Lower leg skin (tissue), 4 donors: ENCODE measurements at regions not wholly inside any gene's neighbourhood (a gene's known extent, or its start where the extent isn't known, plus 50 kb on each side); places are given as distances from the start of the nearest gene placed in this dataset.
A peak's percentile ranks its signal among the peaks of the same experiment; 100 is the strongest.
"Not testable (repeated sequence)": the region's sequence is repeated elsewhere in the genome, so short reads cannot be mapped to it uniquely, and the experiment has no call there.

ENCODE experiments used
- DNase-seq, 2 donors: peaks; one replicate each; pipeline ENCODE4 v3.0.0-alpha.2; 2019; ENCODE audit warnings: low spot score in 2 of 2
- H3K4me3 ChIP-seq: fragments of 200-600 bp; sonication (generic); 2 replicates; pipeline ENCODE4 v1.5.1; 2017; ENCODE audit warnings: mild to moderate bottlenecking, low read depth; ENCODE audit not compliant: poor library complexity, severe bottlenecking
- POLR2A ChIP-seq, 2 donors: fragments of 450-650 bp; IDR thresholded peaks; one replicate each; pipeline ENCODE4 v1.6.1; 2016 to 2017; ENCODE audit warnings: antibody characterized with exemption in 2 of 2, mild to moderate bottlenecking in 1 of 2, moderate library complexity in 1 of 2
- WGBS, 2 donors: methylation state at CpG; one replicate each; pipeline ENCODE4 v1.1.5; 2018; 5-methylcytosine and 5-hydroxymethylcytosine counted together
- intact Hi-C: fragments of 100-400 bp; cut with DNase I; formaldehyde crosslinking; loops from one replicate; pipeline ENCODE4 v1.15.0; 2023; ENCODE audit warnings: low total_unique reads
- TF ChIP-seq, protein P1 (sequence below), 3 donors: fragments of 450-650 bp; IDR thresholded peaks; one replicate each; pipeline ENCODE4 v1.5.1; 2016; ENCODE audit warnings: antibody characterized with exemption in 3 of 3, mild to moderate bottlenecking in 3 of 3, moderate library complexity in 2 of 3

DNA sequence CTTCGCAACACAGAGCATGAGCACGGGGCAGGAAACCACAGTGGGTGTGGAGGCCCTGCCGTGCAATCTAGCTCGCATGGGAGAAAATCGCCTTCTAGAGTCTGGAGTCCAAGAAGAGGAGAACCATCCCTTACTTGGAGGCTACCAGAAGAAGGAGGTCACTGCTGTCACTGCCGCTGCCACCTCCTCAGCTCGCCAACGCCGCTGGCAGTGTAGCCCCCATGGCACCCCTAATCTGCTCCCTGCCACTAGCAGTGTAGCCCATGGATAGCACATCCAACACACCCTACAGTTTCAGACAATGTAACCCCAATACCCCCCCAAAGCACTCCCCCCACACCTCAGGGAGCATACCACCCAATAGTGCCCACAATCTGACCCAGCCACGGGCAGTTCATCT, 438.0 kb upstream of the ZNF337 start:
- intact Hi-C loops, result no loop called here
- no peak overlapping the region for H3K4me3 ChIP-seq
- no peak for DNase-seq
- TF ChIP-seq, protein P1, sequence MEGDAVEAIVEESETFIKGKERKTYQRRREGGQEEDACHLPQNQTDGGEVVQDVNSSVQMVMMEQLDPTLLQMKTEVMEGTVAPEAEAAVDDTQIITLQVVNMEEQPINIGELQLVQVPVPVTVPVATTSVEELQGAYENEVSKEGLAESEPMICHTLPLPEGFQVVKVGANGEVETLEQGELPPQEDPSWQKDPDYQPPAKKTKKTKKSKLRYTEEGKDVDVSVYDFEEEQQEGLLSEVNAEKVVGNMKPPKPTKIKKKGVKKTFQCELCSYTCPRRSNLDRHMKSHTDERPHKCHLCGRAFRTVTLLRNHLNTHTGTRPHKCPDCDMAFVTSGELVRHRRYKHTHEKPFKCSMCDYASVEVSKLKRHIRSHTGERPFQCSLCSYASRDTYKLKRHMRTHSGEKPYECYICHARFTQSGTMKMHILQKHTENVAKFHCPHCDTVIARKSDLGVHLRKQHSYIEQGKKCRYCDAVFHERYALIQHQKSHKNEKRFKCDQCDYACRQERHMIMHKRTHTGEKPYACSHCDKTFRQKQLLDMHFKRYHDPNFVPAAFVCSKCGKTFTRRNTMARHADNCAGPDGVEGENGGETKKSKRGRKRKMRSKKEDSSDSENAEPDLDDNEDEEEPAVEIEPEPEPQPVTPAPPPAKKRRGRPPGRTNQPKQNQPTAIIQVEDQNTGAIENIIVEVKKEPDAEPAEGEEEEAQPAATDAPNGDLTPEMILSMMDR (IDR thresholded peaks at IDR 0.05), result no peak
- no peak for TF ChIP-seq POLR2A (IDR thresholded peaks at IDR 0.05)
- WGBS, 2 donors, result 87 to 94% methylated on average over 10 of the region's 10 CpGs

DNA sequence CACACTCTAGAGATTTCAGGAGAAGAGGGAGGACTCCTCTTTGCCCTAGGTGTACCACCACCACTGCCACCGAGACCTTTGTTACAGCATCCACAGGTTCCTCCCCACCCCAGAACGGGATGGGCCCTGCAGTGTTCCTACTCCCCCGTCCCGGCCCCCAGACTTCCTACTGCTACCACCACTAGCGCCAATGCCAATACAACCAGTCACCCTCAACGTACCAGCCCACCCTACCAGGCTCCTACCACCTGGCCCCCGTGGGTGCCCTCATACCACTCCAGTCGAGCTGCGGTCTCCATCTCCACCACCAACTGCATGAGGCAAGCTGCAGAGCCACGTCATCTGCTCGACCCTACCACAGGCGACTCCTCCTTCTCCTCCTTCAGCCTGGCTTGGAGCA, 437.1 kb upstream of the ZNF337 start:
- intact Hi-C loops, H3K4me3 ChIP-seq, DNase-seq: not testable (repeated sequence)
- WGBS, 2 donors, result 90 to 91% methylated on average over 12 of the region's 12 CpGs

DNA sequence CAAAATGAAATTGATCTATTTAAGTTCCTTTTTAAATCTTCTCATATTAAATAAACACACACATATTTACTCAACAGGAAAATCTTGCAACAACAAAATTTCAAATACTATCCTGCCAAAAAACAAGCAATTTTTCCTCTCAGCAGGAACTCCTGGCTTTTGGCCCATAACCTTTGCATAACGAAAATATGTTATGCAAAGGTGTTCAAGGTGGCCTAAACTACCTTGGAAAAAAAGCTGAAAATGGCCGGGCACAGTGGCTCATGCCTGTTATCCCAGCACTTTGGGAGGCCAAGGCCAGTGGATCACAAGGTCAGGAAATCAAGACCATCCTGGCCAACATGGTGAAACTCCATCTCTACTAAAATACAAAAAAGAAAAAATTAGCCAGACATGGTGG, 424.3 kb upstream of the ZNF337 start:
- WGBS, 2 donors, result 53 to 54% methylated on average over 2 of the region's 2 CpGs
- H3K4me3 ChIP-seq, intact Hi-C loops, DNase-seq: not testable (repeated sequence)

DNA sequence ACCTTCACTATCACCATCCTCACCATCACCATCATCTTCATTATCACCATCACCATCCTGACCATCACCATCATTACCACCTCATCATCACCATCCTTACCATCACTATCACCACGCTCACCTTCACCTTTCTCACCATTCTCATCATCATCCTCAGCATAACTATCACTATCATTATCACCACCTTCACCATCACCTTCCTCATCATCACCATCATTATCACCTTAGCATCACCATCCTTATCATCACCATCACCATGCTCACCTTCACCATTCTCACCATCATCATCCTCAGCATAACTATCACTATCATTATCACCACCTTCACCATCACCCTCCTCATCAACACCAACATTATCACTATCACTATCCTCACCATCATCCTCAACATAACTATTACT, 397.8 kb upstream of the ZNF337 start:
- WGBS, 2 donors, result 70 to 72% methylated on average over 1 of the region's 1 CpG
- DNase-seq, intact Hi-C loops, H3K4me3 ChIP-seq: not testable (repeated sequence)

DNA sequence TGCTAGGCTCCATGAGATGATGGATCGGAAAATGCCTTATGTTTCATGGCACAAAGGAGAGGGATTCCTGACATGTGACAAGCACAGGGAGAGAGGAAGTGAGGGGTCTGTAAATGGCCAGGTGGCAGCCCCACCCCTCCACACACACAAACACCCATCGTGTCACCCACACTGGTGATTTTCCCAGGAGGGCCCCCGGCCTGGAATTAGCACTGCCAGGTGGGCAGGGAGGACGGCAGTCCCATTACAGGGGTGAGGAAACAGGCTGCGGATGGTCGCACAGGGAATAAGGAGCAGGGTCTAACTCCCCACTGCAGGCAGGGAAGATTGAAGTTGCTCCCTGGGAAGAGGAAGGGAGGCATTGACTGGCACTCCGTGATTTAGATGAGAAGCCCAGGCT, 395.3 kb upstream of the ZNF337 start:
- DNase-seq, intact Hi-C loops, H3K4me3 ChIP-seq: not testable (repeated sequence)
- WGBS, 2 donors, result 84 to 87% methylated on average over 6 to 7 of the region's 7 CpGs

DNA sequence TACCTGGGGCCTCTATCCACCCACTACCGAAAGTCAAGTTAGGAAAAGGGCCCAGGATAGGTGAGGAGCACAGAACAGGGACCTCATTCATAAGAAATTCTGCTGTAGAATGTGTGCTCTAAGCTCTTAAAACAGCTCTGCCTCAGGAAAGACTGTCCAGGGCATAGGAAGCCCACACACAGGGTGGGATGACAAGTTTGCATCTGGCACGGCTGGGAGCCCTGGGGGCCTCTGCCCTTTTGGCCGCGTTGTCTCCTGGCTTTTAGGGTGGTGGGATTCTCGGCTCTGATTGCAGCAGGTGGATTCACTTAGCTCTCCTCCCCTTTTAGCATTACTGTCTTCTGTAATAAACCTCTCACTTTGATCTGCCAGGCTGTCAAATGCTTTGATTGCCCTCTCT, 389.5 kb upstream of the ZNF337 start:
- intact Hi-C loops, result not testable (repeated sequence)

DNA sequence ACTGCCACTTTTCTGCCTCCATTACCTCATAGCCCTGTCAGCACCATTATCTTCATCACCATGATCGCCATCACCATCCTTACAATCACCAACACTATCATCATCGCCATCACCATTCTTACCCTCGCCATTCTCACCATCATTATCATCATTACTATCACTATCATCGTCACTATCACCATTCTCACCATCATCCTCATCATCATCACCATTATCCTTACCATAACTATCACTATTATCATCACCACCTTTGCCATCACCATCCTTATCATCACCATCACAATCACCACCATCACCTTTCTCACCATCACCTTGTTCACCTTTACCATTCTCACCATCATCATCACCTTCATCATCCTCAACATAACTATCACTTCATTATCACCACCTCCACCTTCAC, 377.3 kb upstream of the ZNF337 start:
- H3K4me3 ChIP-seq, intact Hi-C loops, DNase-seq: not testable (repeated sequence)
- WGBS, 2 donors, result 82 to 89% methylated on average over 4 of the region's 4 CpGs
- TF ChIP-seq, protein P1 (IDR thresholded peaks at IDR 0.05), result peak in 1 of 3 donors; percentile 46

More for the DNA sequence above, 389.5 kb upstream of the ZNF337 start:
- H3K4me3 ChIP-seq, result not testable (repeated sequence)
- DNase-seq, result peak in 1 of 2 donors; percentile 57
- WGBS, 2 donors, result no CpG with 5 or more reads among the region's 5 CpGs

DNA sequence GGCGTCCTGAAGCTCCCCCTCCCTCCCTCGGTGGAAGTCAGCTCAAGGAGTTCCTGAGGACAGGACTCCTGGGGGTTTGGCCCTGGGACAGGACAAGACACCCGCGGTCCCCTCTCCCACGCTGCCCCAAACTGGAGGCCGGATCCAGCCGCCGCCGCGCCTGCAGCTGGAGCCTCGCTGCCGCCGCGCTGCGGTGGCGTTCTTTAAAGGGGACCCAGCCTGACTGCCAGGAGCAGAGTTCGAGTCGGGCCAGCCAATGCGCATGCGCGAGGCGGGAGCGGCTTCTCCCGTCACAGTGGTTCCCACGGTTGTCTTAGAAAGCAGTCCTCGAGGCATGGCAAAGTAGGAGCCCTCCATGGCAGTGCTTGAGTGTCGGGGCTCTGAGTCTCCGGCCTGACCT, 362.7 kb upstream of the ZNF337 start:
- intact Hi-C loops, DNase-seq, H3K4me3 ChIP-seq: not testable (repeated sequence)
- no CpG with 5 or more reads among the region's 28 CpGs for WGBS, 2 donors

DNA sequence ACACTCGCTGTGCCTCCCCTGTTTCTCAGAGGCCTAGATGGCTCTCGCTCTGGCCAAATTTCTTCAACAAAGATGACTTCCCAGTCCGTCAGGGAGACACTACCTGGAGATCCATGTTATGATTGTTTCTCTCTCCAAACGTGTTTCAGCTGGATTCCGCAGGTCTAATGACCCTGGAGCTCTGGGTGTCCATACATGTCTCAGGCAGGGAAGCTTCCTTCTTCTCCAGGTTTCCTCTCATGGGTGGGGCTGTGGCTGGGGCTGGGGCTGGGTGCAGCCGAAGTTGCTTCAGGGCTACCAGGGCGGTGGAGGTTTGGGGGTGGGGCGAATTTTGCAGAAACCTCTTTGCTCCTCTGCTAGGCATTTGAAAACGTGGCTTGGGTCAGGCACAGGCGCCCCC, 361.8 kb upstream of the ZNF337 start:
- intact Hi-C loops, result not testable (repeated sequence)

DNA sequence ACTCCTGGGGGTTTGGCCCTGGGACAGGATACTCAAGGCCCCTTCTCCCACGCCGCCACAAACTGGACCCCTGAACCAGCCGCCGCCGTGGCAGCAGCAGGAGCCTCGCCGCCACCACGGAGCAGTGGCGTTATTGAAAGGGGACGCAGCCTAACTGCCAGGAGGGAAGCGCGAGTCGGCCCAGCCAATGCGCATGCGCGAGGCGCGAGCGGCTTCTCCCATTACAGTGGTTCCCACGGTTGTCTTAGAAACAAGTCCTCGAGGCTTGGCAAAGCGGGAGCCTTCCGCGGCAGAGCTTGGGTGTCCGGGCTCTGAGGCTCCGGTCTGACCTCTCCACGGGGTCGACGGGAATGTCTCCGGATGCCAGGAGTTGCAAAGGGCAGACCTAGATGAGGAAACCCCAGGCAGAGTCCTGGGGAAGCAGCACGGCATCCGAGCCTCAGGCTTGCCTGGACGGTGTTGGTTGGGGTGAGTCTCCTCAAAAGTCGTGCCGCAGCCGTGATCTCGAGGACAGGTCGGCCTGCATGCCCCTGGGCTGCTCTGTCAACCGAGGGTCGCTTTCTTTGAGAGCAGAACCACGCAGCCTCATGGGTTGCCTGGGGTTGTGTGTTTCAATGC, 360.6 kb upstream of the ZNF337 start:
- WGBS, 2 donors, result no CpG with 5 or more reads among the region's 41 CpGs
- H3K4me3 ChIP-seq, DNase-seq, intact Hi-C loops: not testable (repeated sequence)

More for the DNA sequence above, 361.8 kb upstream of the ZNF337 start:
- DNase-seq, H3K4me3 ChIP-seq: not testable (repeated sequence)
- WGBS, 2 donors, result no CpG with 5 or more reads among the region's 10 CpGs

DNA sequence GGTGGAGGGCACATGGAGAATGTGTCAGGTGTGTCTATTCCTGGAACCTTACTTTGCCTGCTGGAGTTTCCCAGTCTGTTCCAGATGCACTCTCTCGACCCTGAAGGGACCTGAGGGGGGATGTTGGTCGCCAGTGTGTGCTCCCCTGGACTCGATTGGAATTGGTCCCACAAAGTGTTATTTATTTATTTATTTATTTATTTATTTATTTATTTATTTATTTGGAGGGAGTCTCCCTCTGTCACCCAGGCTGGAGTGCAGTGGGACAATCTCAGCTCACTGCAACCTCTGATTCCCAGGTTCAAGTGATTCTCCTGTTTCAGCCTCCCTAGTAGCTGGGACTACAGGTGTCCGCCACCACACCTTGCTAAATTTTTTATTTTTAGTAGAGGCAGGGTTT, 329.1 kb upstream of the ZNF337 start:
- H3K4me3 ChIP-seq, DNase-seq, intact Hi-C loops: not testable (repeated sequence)
- no CpG with 5 or more reads among the region's 4 CpGs for WGBS, 2 donors

DNA sequence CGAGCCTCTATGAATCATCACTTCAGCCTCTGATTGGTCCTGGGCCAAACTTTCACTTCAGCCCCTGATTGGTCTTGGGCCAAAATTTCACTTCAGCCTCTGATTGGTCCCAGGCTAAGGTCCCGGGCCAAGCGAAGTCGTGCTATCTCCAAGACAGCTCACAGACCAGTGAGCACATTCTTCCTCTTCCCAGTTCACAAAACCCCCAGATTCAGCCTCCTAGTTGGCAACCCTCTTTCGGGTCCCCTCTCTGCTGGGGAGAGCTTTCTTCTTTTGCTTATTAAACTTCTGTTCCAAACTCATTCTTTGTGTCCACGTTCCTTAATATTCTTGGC, 314.3 kb upstream of the ZNF337 start:
- DNase-seq, intact Hi-C loops: not testable (repeated sequence)
- no CpG with 5 or more reads among the region's 6 CpGs for WGBS, 2 donors

DNA sequence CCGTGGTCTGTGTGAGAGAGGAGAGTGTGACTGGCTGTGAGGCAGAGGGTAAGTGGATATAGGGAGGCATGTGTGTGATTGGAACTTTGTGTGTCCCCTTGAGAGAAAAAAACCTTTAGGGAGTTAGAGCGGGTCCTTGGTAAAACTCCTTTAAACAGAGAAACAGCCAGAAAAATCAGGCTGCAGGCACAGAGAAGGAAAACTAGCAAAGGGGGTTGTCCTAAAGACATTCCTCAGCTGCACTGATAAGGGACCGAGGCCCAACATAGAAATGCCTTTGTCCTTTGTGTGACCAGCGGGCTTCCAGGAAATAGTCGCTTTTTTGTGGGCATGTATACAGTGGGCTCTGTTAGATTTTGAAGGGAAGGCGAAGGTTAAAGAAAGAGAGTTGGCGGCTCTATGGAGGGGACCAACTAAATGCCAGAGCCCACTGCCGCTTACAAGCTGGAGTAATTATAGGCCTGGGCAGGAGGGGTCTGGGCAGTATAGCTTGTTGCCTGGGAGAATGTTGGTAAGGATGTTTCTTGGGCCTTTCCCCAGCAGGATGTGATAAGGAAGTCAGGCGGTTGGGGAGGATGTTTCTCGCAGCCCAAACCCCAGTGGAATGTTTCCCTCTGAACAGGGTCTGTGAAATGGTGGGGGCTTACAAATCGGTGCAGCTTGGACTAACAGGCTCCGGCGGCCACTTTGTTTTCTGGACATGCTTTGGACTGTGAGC, 313.7 kb upstream of the ZNF337 start:
- peak overlapping the region; percentile 38 for H3K4me3 ChIP-seq
- peak in 1 of 2 donors; percentile 78 for DNase-seq
- 9 to 32% methylated on average over 6 to 10 of the region's 13 CpGs for WGBS, 2 donors
- intact Hi-C loops, result not testable (repeated sequence)

More for the DNA sequence above, 314.3 kb upstream of the ZNF337 start:
- not testable (repeated sequence) for H3K4me3 ChIP-seq
